Neural progenitor cell (in vitro differentiated cells): ENCODE measurements at regions not wholly inside any gene's neighbourhood (a gene's known extent, or its start where the extent isn't known, plus 50 kb on each side); places are given as distances from the start of the nearest gene placed in this dataset.

ENCODE experiments used
- EZH2phosphoT487 ChIP-seq: fragments of 200-600 bp; sonication (generic); IDR thresholded peaks from 2 replicates; pipeline ENCODE4 v1.6.1; 2017; ENCODE audit warnings: antibody characterized with exemption
- TF ChIP-seq, protein P1 (sequence below): fragments of 200-600 bp; sonication (generic); IDR thresholded peaks from 2 replicates; pipeline ENCODE4 v1.5.1; 2017; ENCODE audit warnings: antibody characterized with exemption, mild to moderate bottlenecking

DNA sequence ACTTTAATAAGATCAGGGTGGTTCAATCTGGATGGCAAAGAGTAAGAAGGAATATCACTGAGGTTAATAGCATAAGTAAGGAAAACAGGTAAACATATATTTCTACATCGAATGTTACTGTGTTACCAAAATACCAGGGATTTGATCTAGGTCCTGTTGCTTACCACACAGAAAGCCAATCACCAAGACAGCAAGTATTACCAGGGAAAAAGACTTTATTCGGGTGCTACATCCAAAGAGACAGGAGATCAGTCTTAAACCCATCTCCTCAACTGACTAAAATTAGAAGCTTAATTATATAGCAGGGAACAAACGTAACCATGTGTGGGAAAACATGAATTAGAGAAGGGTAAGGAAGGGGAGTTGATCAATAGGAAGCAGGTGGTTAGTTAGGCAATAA lies 500.1 kb downstream of the EFNA5 start:
- TF ChIP-seq, protein P1, sequence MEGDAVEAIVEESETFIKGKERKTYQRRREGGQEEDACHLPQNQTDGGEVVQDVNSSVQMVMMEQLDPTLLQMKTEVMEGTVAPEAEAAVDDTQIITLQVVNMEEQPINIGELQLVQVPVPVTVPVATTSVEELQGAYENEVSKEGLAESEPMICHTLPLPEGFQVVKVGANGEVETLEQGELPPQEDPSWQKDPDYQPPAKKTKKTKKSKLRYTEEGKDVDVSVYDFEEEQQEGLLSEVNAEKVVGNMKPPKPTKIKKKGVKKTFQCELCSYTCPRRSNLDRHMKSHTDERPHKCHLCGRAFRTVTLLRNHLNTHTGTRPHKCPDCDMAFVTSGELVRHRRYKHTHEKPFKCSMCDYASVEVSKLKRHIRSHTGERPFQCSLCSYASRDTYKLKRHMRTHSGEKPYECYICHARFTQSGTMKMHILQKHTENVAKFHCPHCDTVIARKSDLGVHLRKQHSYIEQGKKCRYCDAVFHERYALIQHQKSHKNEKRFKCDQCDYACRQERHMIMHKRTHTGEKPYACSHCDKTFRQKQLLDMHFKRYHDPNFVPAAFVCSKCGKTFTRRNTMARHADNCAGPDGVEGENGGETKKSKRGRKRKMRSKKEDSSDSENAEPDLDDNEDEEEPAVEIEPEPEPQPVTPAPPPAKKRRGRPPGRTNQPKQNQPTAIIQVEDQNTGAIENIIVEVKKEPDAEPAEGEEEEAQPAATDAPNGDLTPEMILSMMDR = no peak
- no peak for TF ChIP-seq EZH2phosphoT487
